ENCODE measurements at regions not wholly inside any gene's neighbourhood (a gene's known extent, or its start where the extent isn't known, plus 50 kb on each side); places are given as distances from the start of the nearest gene placed in this dataset.

GRCh38 chr2:209091056-209091455, 332.8 kb upstream of the MAP2 start:
- Histone ChIP-seq H3K27me3 (ENCODE audit: control insufficient read depth, low read length) (no peaks in the 10 kb centered on the region), H3K27ac (ENCODE audit: low read depth, low read length) (no peak overlapping the region), H4K20me1 (ENCODE audit: control insufficient read depth, insufficient read depth, low read depth, low read length) (no peaks in the 10 kb centered on the region), H3K9me2 (replicated peaks; ENCODE audit: control insufficient read depth, low read length) (no peaks in the 10 kb centered on the region), H3K9me3 (ENCODE audit: control insufficient read depth, insufficient read depth, low read length) (no peaks in the 10 kb centered on the region), H3K79me2 (ENCODE audit: control insufficient read depth, low read length) (no peaks in the 10 kb centered on the region), H3K4me2 (ENCODE audit: low read length) (no peak overlapping the region), H3K36me3 (ENCODE audit: control insufficient read depth, low read length) (no peaks in the 10 kb centered on the region), H3K4me1 (ENCODE audit: control insufficient read depth, low read length) (no peaks in the 10 kb centered on the region), H3K4me3 (ENCODE audit: low read length) (no peak overlapping the region), H3F3A (ENCODE audit: control insufficient read depth, insufficient read depth) (no peaks in the 10 kb centered on the region)
- TF ChIP-seq CTCF (IDR thresholded peaks at IDR 0.05; ENCODE audit: low read depth, low read length, poor library complexity, severe bottlenecking), result no peak
- no peak for TF ChIP-seq EZH2phosphoT487 (IDR thresholded peaks at IDR 0.05; ENCODE audit: borderline replicate concordance, low read length)

GRCh38 chr2:209094221-209094620, 329.6 kb upstream of the MAP2 start:
- H3F3A ChIP-seq (ENCODE audit: control insufficient read depth, insufficient read depth), result no peaks in the 10 kb centered on the region
- H3K27ac ChIP-seq (ENCODE audit: low read depth, low read length), result no peak overlapping the region
- no peaks in the 10 kb centered on the region for H3K9me2 ChIP-seq (replicated peaks; ENCODE audit: control insufficient read depth, low read length)
- H3K4me2 ChIP-seq (ENCODE audit: low read length), result no peak overlapping the region
- H3K79me2 ChIP-seq (ENCODE audit: control insufficient read depth, low read length), result no peaks in the 10 kb centered on the region
- no peak overlapping the region for H3K4me3 ChIP-seq (ENCODE audit: low read length)
- H3K9me3 ChIP-seq (ENCODE audit: control insufficient read depth, insufficient read depth, low read length), result no peaks in the 10 kb centered on the region
- H3K27me3 ChIP-seq (ENCODE audit: control insufficient read depth, low read length), result no peaks in the 10 kb centered on the region
- no peaks in the 10 kb centered on the region for H4K20me1 ChIP-seq (ENCODE audit: control insufficient read depth, insufficient read depth, low read depth, low read length)
- no peaks in the 10 kb centered on the region for H3K4me1 ChIP-seq (ENCODE audit: control insufficient read depth, low read length)
- TF ChIP-seq CTCF (IDR thresholded peaks at IDR 0.05; ENCODE audit: low read depth, low read length, poor library complexity, severe bottlenecking) (no peak), EZH2phosphoT487 (IDR thresholded peaks at IDR 0.05; ENCODE audit: borderline replicate concordance, low read length) (no peak)
- no peaks in the 10 kb centered on the region for H3K36me3 ChIP-seq (ENCODE audit: control insufficient read depth, low read length)

- no peak for TF ChIP-seq EZH2phosphoT487 (IDR thresholded peaks at IDR 0.05; ENCODE audit: borderline replicate concordance, low read length)
- TF ChIP-seq CTCF (IDR thresholded peaks at IDR 0.05; ENCODE audit: low read depth, low read length, poor library complexity, severe bottlenecking), result no peak
- Histone ChIP-seq H3K4me3 (ENCODE audit: low read length) (no peak overlapping the region), H3K36me3 (ENCODE audit: control insufficient read depth, low read length) (no peaks in the 10 kb centered on the region), H3K27me3 (ENCODE audit: control insufficient read depth, low read length) (no peaks in the 10 kb centered on the region), H3K27ac (ENCODE audit: low read depth, low read length) (no peak overlapping the region), H3K79me2 (ENCODE audit: control insufficient read depth, low read length) (no peaks in the 10 kb centered on the region), H3F3A (ENCODE audit: control insufficient read depth, insufficient read depth) (no peaks in the 10 kb centered on the region), H4K20me1 (ENCODE audit: control insufficient read depth, insufficient read depth, low read depth, low read length) (no peaks in the 10 kb centered on the region), H3K4me1 (ENCODE audit: control insufficient read depth, low read length) (no peaks in the 10 kb centered on the region), H3K9me2 (replicated peaks; ENCODE audit: control insufficient read depth, low read length) (no peaks in the 10 kb centered on the region), H3K4me2 (ENCODE audit: low read length) (no peak overlapping the region), H3K9me3 (ENCODE audit: control insufficient read depth, insufficient read depth, low read length) (no peaks in the 10 kb centered on the region)
These were observed 328.4 kb upstream of the MAP2 start for GRCh38 chr2:209095432-209095831.

- H3K79me2 ChIP-seq (ENCODE audit: control insufficient read depth, low read length), result no peaks in the 10 kb centered on the region
- H3K4me1 ChIP-seq (ENCODE audit: control insufficient read depth, low read length), result no peaks in the 10 kb centered on the region
- H3F3A ChIP-seq (ENCODE audit: control insufficient read depth, insufficient read depth), result no peaks in the 10 kb centered on the region
- no peak overlapping the region for H3K27ac ChIP-seq (ENCODE audit: low read depth, low read length)
- H3K27me3 ChIP-seq (ENCODE audit: control insufficient read depth, low read length), result no peaks in the 10 kb centered on the region
- no peak overlapping the region for H3K4me3 ChIP-seq (ENCODE audit: low read length)
- no peak overlapping the region for H3K4me2 ChIP-seq (ENCODE audit: low read length)
- H3K36me3 ChIP-seq (ENCODE audit: control insufficient read depth, low read length), result no peaks in the 10 kb centered on the region
- no peaks in the 10 kb centered on the region for H3K9me2 ChIP-seq (replicated peaks; ENCODE audit: control insufficient read depth, low read length)
- TF ChIP-seq EZH2phosphoT487 (IDR thresholded peaks at IDR 0.05; ENCODE audit: borderline replicate concordance, low read length), result no peak
- TF ChIP-seq CTCF (IDR thresholded peaks at IDR 0.05; ENCODE audit: low read depth, low read length, poor library complexity, severe bottlenecking), result no peak
- H4K20me1 ChIP-seq (ENCODE audit: control insufficient read depth, insufficient read depth, low read depth, low read length), result no peaks in the 10 kb centered on the region
- no peaks in the 10 kb centered on the region for H3K9me3 ChIP-seq (ENCODE audit: control insufficient read depth, insufficient read depth, low read length)
These were observed 326.7 kb upstream of the MAP2 start for GRCh38 chr2:209097168-209097567.
